Amniotic epithelial cell (primary cell): ENCODE measurements at regions not wholly inside any gene's neighbourhood (a gene's known extent, or its start where the extent isn't known, plus 50 kb on each side); places are given as distances from the start of the nearest gene placed in this dataset.
A peak's percentile ranks its signal among the peaks of the same experiment; 100 is the strongest.

Experiments
- DNase-seq: peaks from one replicate; pipeline ENCODE4 v3.0.0-alpha.2; 2010; ENCODE audit warnings: low read depth

DNA sequence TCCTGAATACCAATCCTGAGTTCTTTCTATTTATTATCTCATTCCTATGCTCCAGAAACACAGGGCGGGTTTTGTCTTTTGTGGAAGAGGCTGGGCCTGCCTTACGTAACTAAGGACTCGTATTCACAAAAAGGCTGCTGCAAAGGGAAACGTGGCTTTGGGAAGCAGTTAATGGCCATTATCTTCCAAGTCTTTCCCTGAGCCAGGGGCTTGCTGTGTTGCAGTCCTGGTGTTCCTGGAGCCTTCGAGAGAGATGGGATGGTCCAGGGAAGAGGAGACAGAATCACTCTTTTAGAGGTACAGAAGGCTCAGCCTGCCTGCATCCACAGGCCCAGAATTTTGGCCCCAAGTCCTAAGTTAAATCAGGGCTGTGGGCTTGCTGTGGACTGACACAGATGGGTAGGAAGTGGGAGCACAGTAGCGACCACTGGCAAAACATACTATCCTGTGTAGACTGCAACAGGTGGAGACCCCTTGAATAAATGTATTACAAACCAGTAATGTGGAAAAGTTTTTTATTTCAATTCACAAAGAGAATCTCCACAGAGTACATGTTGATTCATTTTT lies 139.4 kb upstream of the ST6GAL2 start:
- DNase-seq = no peak

GRCh38 chr2:107025869-107026380 lies 140.0 kb upstream of the ST6GAL2 start:
- peak; percentile 91 for DNase-seq

- DNase-seq = peak; percentile 33
These were observed 141.2 kb upstream of the ST6GAL2 start for GRCh38 chr2:107027205-107027604.

DNA sequence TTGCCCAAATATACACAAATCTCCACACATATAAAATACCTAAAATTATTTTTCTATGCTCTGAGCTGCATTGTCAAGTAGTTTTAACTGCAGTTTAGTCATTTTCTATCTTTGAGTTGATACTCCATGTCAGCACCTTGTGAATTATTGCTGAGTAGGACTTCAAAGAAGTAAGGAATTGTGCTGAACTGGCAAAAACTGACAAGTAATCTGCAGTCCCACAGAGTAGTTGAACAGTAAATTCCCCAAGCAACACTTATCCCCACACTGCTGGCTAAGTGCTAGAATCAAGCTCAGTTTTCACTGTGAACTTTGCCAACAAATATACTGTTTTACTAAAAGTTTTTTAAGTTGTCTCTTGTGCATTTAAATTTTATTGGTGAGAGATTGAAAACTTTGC lies 141.8 kb upstream of the ST6GAL2 start:
- DNase-seq = no peak

GRCh38 chr2:107028661-107029060 lies 142.7 kb upstream of the ST6GAL2 start:
- DNase-seq = no peak

DNA sequence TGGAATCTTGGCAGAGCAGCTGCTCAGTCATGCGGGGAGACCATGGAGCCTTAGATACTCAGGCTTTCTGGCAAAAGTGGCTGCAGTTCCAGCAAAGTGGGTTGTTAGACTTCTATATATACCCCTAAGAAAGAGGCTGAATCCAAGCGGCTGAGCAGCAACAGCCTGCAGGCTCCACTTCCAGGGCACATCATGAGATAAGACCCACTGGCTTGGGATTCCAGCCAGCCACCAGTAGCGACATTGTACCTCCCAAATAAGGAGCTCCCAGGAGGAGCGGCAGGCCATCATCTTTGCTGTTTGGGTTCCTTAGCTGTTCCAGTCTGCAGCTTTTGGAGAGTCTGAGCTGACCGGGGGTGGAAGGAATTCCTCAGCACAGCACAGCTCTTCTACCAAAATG lies 150.3 kb upstream of the ST6GAL2 start:
- no peak for DNase-seq

DNA sequence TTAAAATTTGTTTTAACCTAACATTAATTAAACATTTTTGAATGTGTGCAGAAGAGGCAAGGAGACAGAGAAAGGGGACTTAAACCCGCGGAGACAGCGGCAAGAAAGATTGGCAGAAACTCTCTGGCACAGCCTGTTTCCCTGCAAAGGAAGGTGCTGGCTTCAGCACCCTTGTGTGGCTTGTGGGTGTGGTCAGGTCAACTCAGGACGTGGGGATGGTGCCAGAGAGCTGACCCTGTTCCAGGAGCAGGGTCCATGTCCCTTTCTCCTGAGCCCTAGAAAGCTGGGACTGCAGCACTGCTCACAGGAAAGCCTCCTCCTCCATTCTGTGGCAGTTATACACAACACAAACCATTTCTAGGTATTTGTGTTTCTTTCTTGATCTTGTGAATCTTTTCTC lies 176.2 kb upstream of the ST6GAL2 start:
- DNase-seq = no peak

DNA sequence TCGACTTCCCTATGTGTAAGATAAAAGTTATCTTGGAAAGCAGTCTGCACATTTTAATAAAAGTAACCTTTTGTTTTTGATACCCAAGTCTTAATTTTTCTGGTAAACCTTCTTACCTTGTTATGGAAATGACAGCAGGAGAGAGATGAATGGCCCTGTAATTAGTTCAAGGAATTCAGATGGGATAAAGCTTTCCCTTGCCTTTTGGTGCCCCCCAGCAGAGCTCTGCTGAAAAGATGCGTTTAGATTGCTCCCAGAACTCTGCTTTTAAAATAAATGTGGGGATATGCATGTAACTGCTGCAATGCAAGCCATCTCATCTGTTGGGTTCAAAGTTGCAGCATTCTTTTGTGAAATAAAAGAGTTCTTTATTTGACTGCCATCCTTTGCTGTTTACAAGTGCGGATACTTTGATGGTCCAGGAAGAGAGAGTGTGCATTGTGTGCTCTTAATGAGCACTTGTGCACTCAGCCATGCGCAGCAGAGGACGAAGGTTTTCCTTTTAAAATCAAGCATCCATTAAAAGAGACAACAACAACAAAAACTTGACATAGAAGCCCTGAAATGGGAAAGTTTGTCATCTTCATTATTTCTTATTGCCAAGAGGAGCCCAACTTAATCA lies 176.7 kb upstream of the ST6GAL2 start:
- no peak for DNase-seq

GRCh38 chr2:107063228-107063627 lies 177.3 kb upstream of the ST6GAL2 start:
- no peak for DNase-seq

DNA sequence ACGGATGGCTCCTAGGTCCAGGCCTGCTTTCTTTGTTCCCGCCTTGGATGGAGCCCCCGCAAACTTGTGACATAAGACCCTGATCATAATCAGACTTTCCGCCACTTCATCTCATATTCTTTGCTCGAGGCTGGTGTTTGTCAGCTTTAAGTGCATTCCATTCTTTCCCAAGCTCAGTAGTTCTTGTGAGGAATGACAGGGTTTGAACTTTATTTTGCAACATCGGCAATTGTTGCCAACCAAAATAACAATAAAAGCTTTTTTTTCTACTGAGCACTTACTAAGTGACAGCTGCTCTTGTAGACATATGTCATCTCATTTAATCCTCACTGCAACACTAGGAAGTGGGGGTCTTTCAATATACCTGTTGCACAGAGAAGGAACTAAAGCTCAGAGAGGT lies 178.8 kb upstream of the ST6GAL2 start:
- DNase-seq = peak; percentile 10

DNA sequence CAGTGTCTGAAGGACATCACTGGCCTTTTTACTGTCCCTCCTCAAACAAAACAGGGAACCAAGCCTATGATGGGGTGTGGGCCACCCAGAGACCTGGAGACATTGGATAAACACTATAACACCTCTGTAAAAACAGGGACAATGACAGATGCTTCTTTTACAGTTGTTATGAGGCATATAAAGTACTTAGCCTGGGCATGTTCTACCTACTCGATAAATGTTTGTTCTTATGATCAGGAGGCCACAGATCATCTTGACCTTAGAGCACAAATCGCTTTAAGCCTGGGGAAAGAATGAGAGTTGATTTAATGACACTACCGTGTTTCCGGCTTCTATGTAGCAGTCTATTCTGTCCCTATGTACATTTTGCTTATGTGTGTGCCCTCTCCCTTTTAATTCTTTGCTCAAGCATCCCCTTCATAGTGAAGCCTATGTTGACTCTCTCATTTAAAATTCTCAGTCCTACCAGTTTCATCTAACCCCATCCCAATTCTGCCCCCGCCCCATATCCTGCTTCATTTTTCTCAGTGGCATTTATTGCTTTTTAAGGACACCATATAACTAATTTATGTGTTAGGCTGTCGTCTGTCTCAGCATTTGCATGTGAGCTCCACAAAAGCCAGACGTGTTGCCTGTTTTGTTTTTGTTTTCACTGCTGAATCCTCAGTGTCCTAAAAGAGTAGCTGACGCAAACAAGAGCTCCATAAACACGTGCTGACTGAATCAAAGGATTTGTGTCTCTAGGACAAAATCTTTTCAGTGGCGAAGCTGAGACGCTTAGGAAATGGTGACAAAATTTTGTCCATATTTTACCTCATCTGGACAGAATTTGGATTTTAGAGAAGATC lies 182.3 kb upstream of the ST6GAL2 start:
- no peak for DNase-seq

GRCh38 chr2:107069890-107070289 lies 183.9 kb upstream of the ST6GAL2 start:
- no peak for DNase-seq

DNA sequence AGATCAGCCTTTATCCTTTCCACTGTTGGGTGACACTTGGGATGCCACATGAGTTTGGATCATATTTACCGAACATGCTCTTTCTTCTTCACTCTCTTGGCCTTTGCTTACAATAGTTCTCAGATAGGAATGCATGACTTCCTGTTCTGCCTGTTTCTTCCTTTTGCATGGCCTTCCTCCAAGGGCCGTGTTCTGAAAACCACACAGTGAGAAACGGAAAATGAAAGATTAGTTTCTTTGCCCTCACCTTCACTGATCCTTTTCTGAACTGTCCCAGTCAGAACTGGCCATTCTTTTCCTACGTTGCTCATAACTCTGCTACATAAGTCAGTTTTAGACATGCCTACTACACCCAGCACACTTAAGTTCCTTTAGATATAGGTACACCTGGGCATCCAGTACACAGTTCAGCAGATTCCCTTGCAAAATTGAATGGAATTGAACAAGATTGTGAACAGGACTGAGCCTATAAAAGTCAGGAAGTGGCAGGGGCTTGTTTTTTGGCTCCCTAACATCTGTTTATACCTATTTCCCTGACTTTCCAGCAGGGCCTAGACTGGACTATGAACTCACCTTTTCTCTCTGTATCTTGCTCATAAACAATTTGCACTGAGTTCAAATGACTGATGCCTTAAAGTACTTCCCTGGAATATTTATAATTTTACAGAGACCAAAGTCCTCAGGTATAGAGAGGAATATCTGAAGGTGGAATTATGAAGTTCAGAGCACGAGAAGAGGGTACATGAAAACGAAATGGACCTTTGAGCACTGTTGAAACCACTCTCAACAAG lies 186.4 kb upstream of the ST6GAL2 start:
- peak; percentile 19 for DNase-seq

GRCh38 chr2:107078584-107078983 lies 192.6 kb upstream of the ST6GAL2 start:
- no peak for DNase-seq

DNA sequence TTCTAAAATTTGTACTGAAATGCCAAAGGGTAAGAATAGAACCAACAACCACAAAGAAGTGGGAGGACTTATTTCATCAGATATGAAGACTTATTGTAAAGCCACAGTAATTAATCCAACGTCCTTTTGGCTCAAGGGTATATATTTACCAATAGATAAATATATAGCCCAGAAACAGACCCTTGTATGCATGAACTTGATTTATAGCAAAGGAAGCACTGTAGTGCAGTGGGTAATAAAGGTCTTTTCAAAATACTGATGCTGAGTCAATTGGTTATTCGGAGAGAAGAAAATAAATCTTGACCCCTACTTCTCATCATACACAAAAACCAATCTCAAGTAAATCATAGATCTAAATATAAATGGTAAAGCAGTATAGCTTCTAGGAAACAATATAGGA lies 200.5 kb upstream of the ST6GAL2 start:
- DNase-seq = no peak

DNA sequence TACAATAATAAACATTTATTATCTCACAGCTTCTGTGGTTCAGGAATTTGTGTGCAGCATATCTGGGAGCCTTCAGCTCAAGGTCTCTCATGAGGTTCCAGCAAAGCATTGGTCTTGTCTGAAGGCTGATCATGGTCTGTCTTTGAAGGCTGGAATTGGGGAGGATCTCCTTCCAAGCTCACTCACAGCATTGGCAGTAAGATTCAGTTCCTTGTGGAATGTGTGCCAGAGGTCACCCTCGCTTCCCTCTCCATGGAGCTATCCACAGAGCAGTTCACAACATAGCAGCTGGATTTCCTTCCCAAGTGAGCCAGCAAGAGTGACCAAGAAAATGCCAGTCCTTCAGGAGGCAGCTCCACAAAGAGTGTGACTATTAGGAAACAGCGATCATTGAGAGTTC lies 202.2 kb upstream of the ST6GAL2 start:
- peak; percentile 38 for DNase-seq

GRCh38 chr2:107091163-107091864 lies 205.3 kb upstream of the ST6GAL2 start:
- peak; percentile 77 for DNase-seq

DNA sequence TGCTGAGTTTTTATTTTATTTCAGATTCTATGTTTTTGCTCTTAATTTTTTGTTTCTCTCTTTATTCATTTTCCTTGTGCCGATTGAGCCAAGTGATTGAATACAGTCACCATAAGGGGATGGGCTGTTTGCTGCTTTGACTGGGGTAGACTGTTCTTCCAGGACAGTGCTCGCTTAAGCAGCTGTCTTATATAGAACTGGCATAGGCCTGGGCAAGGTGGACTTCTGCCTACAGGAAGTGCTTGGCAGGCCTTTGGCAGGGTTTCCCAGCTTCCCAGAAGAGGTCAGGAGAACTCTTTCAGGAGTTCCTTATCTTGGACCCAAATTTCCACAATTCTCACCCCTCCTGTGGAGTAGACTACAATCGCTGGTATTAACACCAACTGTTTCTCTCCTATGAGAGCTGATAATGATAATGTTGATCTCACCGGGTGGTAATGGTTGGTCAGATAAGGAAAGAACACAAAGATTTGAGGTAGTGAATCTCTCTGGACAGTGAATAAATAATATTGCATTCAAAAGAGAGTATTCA lies 207.5 kb upstream of the ST6GAL2 start:
- DNase-seq = no peak

DNA sequence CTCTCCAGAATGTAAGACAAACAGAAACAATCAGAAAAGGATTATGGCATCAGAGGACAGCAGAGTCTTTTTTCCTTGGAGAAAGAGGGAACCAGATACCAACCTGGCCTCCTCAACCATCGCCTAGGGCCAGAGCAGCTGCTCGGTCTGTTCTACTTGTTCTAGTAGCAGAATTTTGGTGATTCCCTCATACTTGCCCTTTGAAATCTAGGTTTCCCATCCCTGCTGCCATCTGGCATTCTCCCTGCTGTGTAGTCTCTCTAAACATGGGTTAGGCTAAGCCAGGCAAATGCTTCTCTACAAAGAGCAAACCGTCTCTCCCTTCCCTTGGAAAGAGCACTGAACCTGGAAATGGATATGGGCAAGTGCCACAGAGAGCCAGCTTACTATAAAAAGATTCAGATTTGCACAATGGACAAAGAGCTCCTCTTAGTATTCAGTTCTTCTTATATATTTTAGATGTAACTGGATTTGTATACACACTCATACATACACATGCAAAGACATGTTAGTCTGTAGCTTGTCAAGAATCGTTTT lies 208.6 kb upstream of the ST6GAL2 start:
- no peak for DNase-seq

DNA sequence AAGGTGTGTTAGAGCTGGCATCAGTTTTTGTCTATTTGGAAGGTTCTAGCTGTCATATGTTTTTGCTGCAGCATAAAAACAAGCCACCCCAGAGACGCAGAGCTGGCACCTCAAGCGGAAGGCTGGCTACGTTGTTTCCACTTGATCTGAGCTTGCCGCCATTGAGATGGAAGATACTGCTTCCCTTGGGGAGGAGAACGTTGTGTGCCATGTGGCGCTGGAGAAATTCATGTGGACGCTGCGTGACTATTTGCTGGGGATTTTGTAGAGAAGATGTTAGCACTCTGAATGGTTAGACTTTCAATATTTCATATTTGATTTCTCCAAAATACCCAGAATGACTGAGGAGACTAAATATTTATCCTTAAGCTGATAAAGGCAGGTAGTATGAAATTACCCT lies 216.2 kb upstream of the ST6GAL2 start:
- DNase-seq = no peak

DNA sequence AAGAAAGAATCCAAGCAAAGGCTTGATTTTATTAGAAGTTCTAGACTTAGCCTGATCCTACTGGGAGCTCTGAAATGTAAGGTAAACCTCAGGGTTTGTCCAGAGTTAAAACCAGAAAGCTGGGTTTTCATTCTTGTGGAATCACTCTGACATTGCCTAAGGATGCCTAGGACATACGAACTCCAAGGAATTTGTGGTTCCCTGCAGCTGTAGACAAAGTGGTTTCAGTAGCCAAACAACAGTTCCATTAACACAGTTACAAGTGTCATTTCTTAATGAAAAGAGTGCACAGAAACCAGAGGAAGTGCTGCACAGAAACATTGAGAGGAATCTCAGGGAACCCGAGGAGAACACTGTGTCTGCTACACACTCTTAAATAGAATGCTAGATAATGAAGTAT lies 221.4 kb upstream of the ST6GAL2 start:
- peak; percentile 11 for DNase-seq
